ENCODE measurements at regions not wholly inside any gene's neighbourhood (a gene's known extent, or its start where the extent isn't known, plus 50 kb on each side); places are given as distances from the start of the nearest gene placed in this dataset.

DNA sequence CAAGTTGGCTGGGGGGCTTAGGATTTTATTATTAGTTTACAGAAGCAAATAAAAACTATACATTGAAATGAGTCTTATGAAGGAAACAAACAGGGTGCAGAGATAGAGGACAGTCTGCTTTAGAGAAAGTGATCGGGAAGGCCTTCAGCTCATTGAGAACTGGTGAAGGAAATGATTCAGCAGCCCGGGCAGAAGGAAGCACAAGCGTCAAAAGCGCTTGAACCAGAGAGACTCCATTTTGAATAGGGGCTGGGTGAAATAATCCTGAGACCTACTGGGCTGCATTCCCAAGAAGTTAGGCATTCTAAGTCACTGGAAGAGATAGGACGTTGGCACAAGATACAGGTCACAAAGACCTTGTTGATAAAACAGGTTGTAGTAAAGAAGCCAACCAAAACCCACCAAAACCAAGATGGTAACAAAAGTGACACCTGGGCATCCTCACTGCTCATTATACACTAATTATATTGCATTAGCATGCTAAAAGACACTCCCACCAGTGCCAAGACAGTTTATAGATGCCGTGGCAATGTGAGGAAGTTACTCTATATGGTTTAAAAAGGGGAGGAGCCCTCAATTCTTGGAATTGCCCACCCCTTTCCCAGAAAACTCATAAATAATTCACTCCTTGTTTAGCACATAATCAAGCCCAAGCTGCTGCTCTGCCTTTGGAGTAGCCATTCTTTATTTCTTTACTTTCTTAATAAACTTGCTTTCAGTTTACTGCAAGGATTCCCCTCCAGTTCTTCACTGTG lies 83.1 kb upstream of the MPP7 start:
- TF ChIP-seq, protein P1, sequence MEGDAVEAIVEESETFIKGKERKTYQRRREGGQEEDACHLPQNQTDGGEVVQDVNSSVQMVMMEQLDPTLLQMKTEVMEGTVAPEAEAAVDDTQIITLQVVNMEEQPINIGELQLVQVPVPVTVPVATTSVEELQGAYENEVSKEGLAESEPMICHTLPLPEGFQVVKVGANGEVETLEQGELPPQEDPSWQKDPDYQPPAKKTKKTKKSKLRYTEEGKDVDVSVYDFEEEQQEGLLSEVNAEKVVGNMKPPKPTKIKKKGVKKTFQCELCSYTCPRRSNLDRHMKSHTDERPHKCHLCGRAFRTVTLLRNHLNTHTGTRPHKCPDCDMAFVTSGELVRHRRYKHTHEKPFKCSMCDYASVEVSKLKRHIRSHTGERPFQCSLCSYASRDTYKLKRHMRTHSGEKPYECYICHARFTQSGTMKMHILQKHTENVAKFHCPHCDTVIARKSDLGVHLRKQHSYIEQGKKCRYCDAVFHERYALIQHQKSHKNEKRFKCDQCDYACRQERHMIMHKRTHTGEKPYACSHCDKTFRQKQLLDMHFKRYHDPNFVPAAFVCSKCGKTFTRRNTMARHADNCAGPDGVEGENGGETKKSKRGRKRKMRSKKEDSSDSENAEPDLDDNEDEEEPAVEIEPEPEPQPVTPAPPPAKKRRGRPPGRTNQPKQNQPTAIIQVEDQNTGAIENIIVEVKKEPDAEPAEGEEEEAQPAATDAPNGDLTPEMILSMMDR (IDR thresholded peaks at IDR 0.05): no peak
- no peak for TF ChIP-seq POLR2A (IDR thresholded peaks at IDR 0.05)

All from uterus (tissue), 2 donors.